H9 (cell line): ENCODE measurements at regions not wholly inside any gene's neighbourhood (a gene's known extent, or its start where the extent isn't known, plus 50 kb on each side); places are given as distances from the start of the nearest gene placed in this dataset.

Experiments used
- DNase-seq: peaks from one replicate; pipeline ENCODE4 v3.0.0-alpha.2; 2017
- H2AFZ ChIP-seq: one replicate; pipeline ENCODE4 v1.6.1; 2013; ENCODE audit warnings: mild to moderate bottlenecking, low read length, control low read depth, moderate library complexity
- H2AK5ac ChIP-seq: 2 replicates; pipeline ENCODE4 v1.6.1; 2013; ENCODE audit warnings: low read length, control low read depth, mixed read lengths; ENCODE audit not compliant: insufficient read length
- H2BK120ac ChIP-seq: one replicate; pipeline ENCODE4 v1.6.1; 2013; ENCODE audit warnings: low read depth, mild to moderate bottlenecking, low read length, control low read depth, inconsistent platforms; ENCODE audit not compliant: poor library complexity, severe bottlenecking
- H2BK12ac ChIP-seq: 2 replicates; pipeline ENCODE4 v1.6.1; 2013; ENCODE audit warnings: low read length, control low read depth, mixed read lengths, low read depth; ENCODE audit not compliant: insufficient read length
- H2BK15ac ChIP-seq: 2 replicates; pipeline ENCODE4 v1.6.1; 2013; ENCODE audit warnings: low read depth, low read length, control low read depth
- H2BK20ac ChIP-seq: one replicate; pipeline ENCODE4 v1.6.1; 2013; ENCODE audit warnings: low read depth, mild to moderate bottlenecking, low read length, control low read depth, inconsistent platforms; ENCODE audit not compliant: poor library complexity, severe bottlenecking
- H2BK5ac ChIP-seq: 2 replicates; pipeline ENCODE4 v1.6.1; 2013; ENCODE audit warnings: low read length, control low read depth, mixed read lengths; ENCODE audit not compliant: insufficient read length
- H3K14ac ChIP-seq: 2 replicates; pipeline ENCODE4 v1.6.1; 2013; ENCODE audit warnings: low read length, control low read depth; ENCODE audit not compliant: insufficient read depth
- H3K18ac ChIP-seq: 2 replicates; pipeline ENCODE4 v1.6.1; 2013; ENCODE audit warnings: low read depth, mild to moderate bottlenecking, mixed read lengths, low read length, control low read depth; ENCODE audit not compliant: insufficient read length
- H3K23ac ChIP-seq: 2 replicates; pipeline ENCODE4 v1.6.1; 2013; ENCODE audit warnings: low read length, control low read depth, mixed read lengths, low read depth; ENCODE audit not compliant: insufficient read length
- H3K23me2 ChIP-seq: 2 replicates; pipeline ENCODE4 v1.6.1; 2013; ENCODE audit warnings: low read depth, mild to moderate bottlenecking, mixed read lengths, low read length, control low read depth; ENCODE audit not compliant: insufficient read length, poor library complexity, severe bottlenecking
- H3K27ac ChIP-seq: 2 replicates; pipeline ENCODE4 v1.5.1; 2013; ENCODE audit warnings: low read length, control low read depth, mixed read lengths, low read depth; ENCODE audit not compliant: insufficient read length
- H3K27me3 ChIP-seq: 2 replicates; pipeline ENCODE4 v1.6.1; 2013; ENCODE audit warnings: low read length, control low read depth, inconsistent platforms; ENCODE audit not compliant: insufficient read depth
- H3K4ac ChIP-seq: 2 replicates; pipeline ENCODE4 v1.6.1; 2013; ENCODE audit warnings: low read depth, mild to moderate bottlenecking, control low read depth, inconsistent platforms, low read length, moderate library complexity
- H3K4me1 ChIP-seq: 2 replicates; pipeline ENCODE4 v1.6.1; 2013; ENCODE audit warnings: low read length, control low read depth, inconsistent platforms; ENCODE audit not compliant: insufficient read depth
- H3K4me2 ChIP-seq: 2 replicates; pipeline ENCODE4 v1.6.1; 2013; ENCODE audit warnings: low read length, control low read depth, mixed read lengths; ENCODE audit not compliant: insufficient read length, insufficient read depth
- H3K56ac ChIP-seq: 2 replicates; pipeline ENCODE4 v1.6.1; 2013; ENCODE audit warnings: low read depth, mild to moderate bottlenecking, mixed read lengths, low read length, control low read depth; ENCODE audit not compliant: insufficient read length
- H3K79me1 ChIP-seq: 2 replicates; pipeline ENCODE4 v1.6.1; 2013; ENCODE audit warnings: low read depth, mild to moderate bottlenecking, moderate library complexity, low read length, control low read depth, inconsistent platforms; ENCODE audit not compliant: insufficient read depth, poor library complexity, severe bottlenecking
- H3K79me2 ChIP-seq: 2 replicates; pipeline ENCODE4 v1.6.1; 2013; ENCODE audit warnings: low read length, control low read depth, inconsistent platforms; ENCODE audit not compliant: insufficient read depth
- H3K9ac ChIP-seq: 2 replicates; pipeline ENCODE4 v1.6.1; 2013; ENCODE audit warnings: low read length, control low read depth, mixed read lengths; ENCODE audit not compliant: insufficient read length; ENCODE audit errors: extremely low read depth
- H3K9me3 ChIP-seq: one replicate; pipeline ENCODE4 v1.6.1; 2013; ENCODE audit warnings: low read depth, low read length, inconsistent platforms; ENCODE audit not compliant: control insufficient read depth
- H3T11ph ChIP-seq: one replicate; pipeline ENCODE4 v1.6.1; 2013; ENCODE audit warnings: mild to moderate bottlenecking, low read length, control low read depth, inconsistent platforms
- H4K20me1 ChIP-seq: one replicate; pipeline ENCODE4 v1.6.1; 2013; ENCODE audit not compliant: control insufficient read depth, insufficient read length, insufficient read depth
- H4K5ac ChIP-seq: 2 replicates; pipeline ENCODE4 v1.6.1; 2013; ENCODE audit warnings: low read depth, mild to moderate bottlenecking, mixed read lengths, low read length, control low read depth; ENCODE audit not compliant: insufficient read length
- H4K8ac ChIP-seq: replicated peaks from 2 replicates; pipeline ENCODE4 v1.6.1; 2013; ENCODE audit warnings: low read length, control low read depth, mixed read lengths, low read depth; ENCODE audit not compliant: insufficient read length
- H4K91ac ChIP-seq: 2 replicates; pipeline ENCODE4 v1.6.1; 2013; ENCODE audit warnings: low read depth, mild to moderate bottlenecking, moderate library complexity, mixed read lengths, low read length, control low read depth; ENCODE audit not compliant: insufficient read length
- H3K27ac Mint-ChIP-seq, 3 experiments: 2 replicates in 2 of 3; 3 replicates in 1 of 3; pipeline ENCODE4 v1.8.0; 2020 to 2021; ENCODE audit warnings: mixed read lengths in 3 of 3, mild to moderate bottlenecking in 1 of 3, moderate library complexity in 1 of 3
- H3K27me3 Mint-ChIP-seq: 2 replicates; pipeline ENCODE4 v1.8.0; 2021; ENCODE audit warnings: low read depth, mild to moderate bottlenecking, moderate library complexity, mixed read lengths
- H3K36me3 Mint-ChIP-seq, 3 experiments: 2 replicates in 2 of 3; 3 replicates in 1 of 3; pipeline ENCODE4 v1.8.0; 2020 to 2021; ENCODE audit warnings: low read depth in 3 of 3, mixed read lengths in 3 of 3; ENCODE audit not compliant: insufficient read depth in 1 of 3
- H3K4me1 Mint-ChIP-seq, 2 experiments: 2 replicates each; pipeline ENCODE4 v1.8.0; 2020; ENCODE audit warnings: mixed read lengths in 2 of 2
- H3K4me3 Mint-ChIP-seq, 2 experiments: 2 replicates in 1 of 2; 3 replicates in 1 of 2; pipeline ENCODE4 v1.8.0; 2020 to 2021; ENCODE audit warnings: mild to moderate bottlenecking in 2 of 2, mixed read lengths in 2 of 2, moderate library complexity in 1 of 2
- H3K9me3 Mint-ChIP-seq, 2 experiments: 2 replicates in 1 of 2; 3 replicates in 1 of 2; pipeline ENCODE4 v1.8.0; 2020; ENCODE audit warnings: mild to moderate bottlenecking in 2 of 2, mixed read lengths in 2 of 2, moderate library complexity in 1 of 2
- CTCF ChIP-seq: fragments of 200-600 bp; sonication (generic); conservative IDR thresholded peaks from 3 replicates; pipeline ENCODE4 v1.8.0; 2021; ENCODE audit warnings: antibody characterized with exemption, mild to moderate bottlenecking
- WGBS: extraction: QIAGEN DNeasy Blood & Tissue Kit; methylation state at CpG from one replicate; pipeline ENCODE4 v1.1.7; 2013; ENCODE audit warnings: missing lambda C conversion rate, low lambda C conversion rate, mixed read lengths; ENCODE audit not compliant: insufficient read length; ENCODE audit errors: extremely low coverage; 5-methylcytosine and 5-hydroxymethylcytosine counted together

- H2BK5ac ChIP-seq: no peak overlapping the region
- H2BK12ac ChIP-seq: no peak overlapping the region
- H2BK20ac ChIP-seq: no peak overlapping the region
- no peak overlapping the region for H3K4me2 ChIP-seq
- peaks cover 0 to 3% (median 0%) of the 10 kb centered on the region in 3 experiments; a peak in 2 of 7 replicates for H3K36me3 Mint-ChIP-seq
- no peak overlapping the region for H2AFZ ChIP-seq
- H3K4me1 Mint-ChIP-seq: peaks cover 14 to 26% of the 10 kb centered on the region in 2 experiments
- no peak overlapping the region for H3K56ac ChIP-seq
- H3K27me3 Mint-ChIP-seq: no peaks in the 10 kb centered on the region; the same call in 1 of the 2 replicates
- H3K27ac Mint-ChIP-seq: no peak overlapping the region
- no peak overlapping the region for H3K27ac ChIP-seq
- H3K18ac ChIP-seq: no peak overlapping the region
- no peak overlapping the region for H3K4ac ChIP-seq
- H2BK120ac ChIP-seq: no peak overlapping the region
- no peak overlapping the region for H4K8ac ChIP-seq
- DNase-seq: no peak
- no peak for TF ChIP-seq CTCF
- no peaks in the 10 kb centered on the region for H3K27me3 ChIP-seq
- H3K14ac ChIP-seq: no peak overlapping the region
- H3K23me2 ChIP-seq: peaks cover 3% of the 10 kb centered on the region
- no peaks in the 10 kb centered on the region for H4K20me1 ChIP-seq
- no peak overlapping the region for H2BK15ac ChIP-seq
- WGBS: no CpG with 5 or more reads among the region's 7 CpGs
- H3K4me3 Mint-ChIP-seq: no peak overlapping the region
- H4K5ac ChIP-seq: no peak overlapping the region
- no peak overlapping the region for H4K91ac ChIP-seq
- H3K4me1 ChIP-seq: no peaks in the 10 kb centered on the region; the same call in 1 of the 2 replicates
- no peak overlapping the region for H3K23ac ChIP-seq
- no peak overlapping the region for H3K9ac ChIP-seq
- H3K79me2 ChIP-seq: 0 out of 2 replicates have a peak, but pooled peaks cover 1% of the 10 kb centered on the region
- no peaks in the 10 kb centered on the region for H3K79me1 ChIP-seq
- no peak overlapping the region for H2AK5ac ChIP-seq
- no peaks in the 10 kb centered on the region for H3K9me3 ChIP-seq
- 0 out of 5 replicates have a peak, but pooled peaks cover 2 to 3% of the 10 kb centered on the region in 2 experiments for H3K9me3 Mint-ChIP-seq
- H3T11ph ChIP-seq: no peak overlapping the region
Measured at GRCh38 chr4:129335276-129335675, 239.3 kb downstream of the C4orf33 start.
